ENCODE measurements at regions not wholly inside any gene's neighbourhood (a gene's known extent, or its start where the extent isn't known, plus 50 kb on each side); places are given as distances from the start of the nearest gene placed in this dataset.
A peak's percentile ranks its signal among the peaks of the same experiment; 100 is the strongest.
"Not testable (repeated sequence)": the region's sequence is repeated elsewhere in the genome, so short reads cannot be mapped to it uniquely, and the experiment has no call there.

DNA sequence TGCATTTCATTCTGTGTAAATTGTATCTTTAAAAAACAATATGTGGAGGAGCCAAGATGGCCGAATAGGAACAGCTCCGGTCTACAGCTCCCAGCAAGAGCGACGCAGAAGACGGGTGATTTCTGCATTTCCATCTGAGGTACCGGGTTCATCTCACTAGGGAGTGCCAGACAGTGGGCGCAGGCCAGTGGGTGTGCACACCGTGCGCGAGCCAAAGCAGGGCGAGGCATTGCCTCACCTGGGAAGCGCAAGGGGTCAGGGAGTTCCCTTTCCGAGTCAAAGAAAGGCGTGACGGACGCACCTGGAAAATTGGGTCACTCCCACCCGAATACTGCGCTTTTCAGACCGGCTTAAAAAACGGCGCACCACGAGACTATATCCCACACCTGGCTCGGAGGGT lies 75.0 kb upstream of the RGS1 start:
- H4K20me1 ChIP-seq (ENCODE audit: low read depth); H3K9ac ChIP-seq; H3K79me2 ChIP-seq (ENCODE audit: low read depth); H3K27me3 Mint-ChIP-seq (ENCODE audit: insufficient read depth, low read depth); DNase-seq (ENCODE audit: low spot score); H3K36me3 ChIP-seq; H3K4me3 Mint-ChIP-seq; H3K4me2 ChIP-seq; H3K27ac ChIP-seq; H3K36me3 Mint-ChIP-seq; H3K4me3 ChIP-seq; H3K4me1 ChIP-seq; H3K4me1 Mint-ChIP-seq; H3K9me3 ChIP-seq (ENCODE audit: low read depth); H3F3A ChIP-seq (ENCODE audit: low read depth); H3K27me3 ChIP-seq; H3K27ac Mint-ChIP-seq: not testable (repeated sequence)
- H3K9me3 Mint-ChIP-seq = peaks cover 14% of the 10 kb centered on the region
- peak overlapping the region; percentile 40 for H2AFZ ChIP-seq (replicated peaks)

DNA sequence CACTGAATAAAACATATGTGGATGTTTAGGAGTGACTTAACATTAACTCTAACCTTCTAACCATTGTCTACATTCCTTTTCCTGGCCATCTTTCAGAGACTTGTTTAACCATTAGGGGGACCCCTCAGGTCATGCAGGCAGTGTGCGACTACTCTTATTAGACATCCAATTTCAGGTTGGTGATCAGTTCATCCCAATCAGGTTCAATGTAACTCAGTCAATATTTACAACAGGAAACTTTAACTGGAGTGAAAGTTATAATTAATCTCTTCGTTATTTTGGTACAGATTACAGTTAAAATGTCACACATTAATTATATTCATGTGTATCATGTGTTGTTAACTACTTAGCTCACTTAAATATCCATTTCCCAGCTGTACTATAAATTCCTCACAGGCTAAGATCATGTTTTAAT lies 68.8 kb upstream of the RGS1 start:
- DNase-seq (ENCODE audit: low spot score) = peak; percentile 45
- no peak overlapping the region for H3K4me2 ChIP-seq
- no peaks in the 10 kb centered on the region for H3K9me3 ChIP-seq (ENCODE audit: low read depth)
- no peaks in the 10 kb centered on the region for H3K4me1 ChIP-seq
- TF ChIP-seq EZH2 (IDR thresholded peaks at IDR 0.05) = no peak
- TF ChIP-seq, protein P1, sequence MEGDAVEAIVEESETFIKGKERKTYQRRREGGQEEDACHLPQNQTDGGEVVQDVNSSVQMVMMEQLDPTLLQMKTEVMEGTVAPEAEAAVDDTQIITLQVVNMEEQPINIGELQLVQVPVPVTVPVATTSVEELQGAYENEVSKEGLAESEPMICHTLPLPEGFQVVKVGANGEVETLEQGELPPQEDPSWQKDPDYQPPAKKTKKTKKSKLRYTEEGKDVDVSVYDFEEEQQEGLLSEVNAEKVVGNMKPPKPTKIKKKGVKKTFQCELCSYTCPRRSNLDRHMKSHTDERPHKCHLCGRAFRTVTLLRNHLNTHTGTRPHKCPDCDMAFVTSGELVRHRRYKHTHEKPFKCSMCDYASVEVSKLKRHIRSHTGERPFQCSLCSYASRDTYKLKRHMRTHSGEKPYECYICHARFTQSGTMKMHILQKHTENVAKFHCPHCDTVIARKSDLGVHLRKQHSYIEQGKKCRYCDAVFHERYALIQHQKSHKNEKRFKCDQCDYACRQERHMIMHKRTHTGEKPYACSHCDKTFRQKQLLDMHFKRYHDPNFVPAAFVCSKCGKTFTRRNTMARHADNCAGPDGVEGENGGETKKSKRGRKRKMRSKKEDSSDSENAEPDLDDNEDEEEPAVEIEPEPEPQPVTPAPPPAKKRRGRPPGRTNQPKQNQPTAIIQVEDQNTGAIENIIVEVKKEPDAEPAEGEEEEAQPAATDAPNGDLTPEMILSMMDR (IDR thresholded peaks at IDR 0.05) = peak; percentile 55
- no peak for TF ChIP-seq EZH2phosphoT487 (IDR thresholded peaks at IDR 0.05)
- no peak overlapping the region for H3K4me3 ChIP-seq
- Mint-ChIP-seq H3K27me3 (ENCODE audit: insufficient read depth, low read depth) (no peaks in the 10 kb centered on the region), H3K27ac (no peak overlapping the region), H3K4me3 (no peak overlapping the region), H3K4me1 (peaks cover 2% of the 10 kb centered on the region), H3K36me3 (no peaks in the 10 kb centered on the region), H3K9me3 (no peaks in the 10 kb centered on the region)
- no peak overlapping the region for H3K9ac ChIP-seq
- no peak overlapping the region for H3K27ac ChIP-seq
- H3K36me3 ChIP-seq = no peaks in the 10 kb centered on the region
- no peaks in the 10 kb centered on the region for H3F3A ChIP-seq (ENCODE audit: low read depth)
- H3K27me3 ChIP-seq = no peaks in the 10 kb centered on the region
- no peaks in the 10 kb centered on the region for H3K79me2 ChIP-seq (ENCODE audit: low read depth)
- H4K20me1 ChIP-seq (ENCODE audit: low read depth) = no peaks in the 10 kb centered on the region
- H2AFZ ChIP-seq (replicated peaks) = no peak overlapping the region

DNA sequence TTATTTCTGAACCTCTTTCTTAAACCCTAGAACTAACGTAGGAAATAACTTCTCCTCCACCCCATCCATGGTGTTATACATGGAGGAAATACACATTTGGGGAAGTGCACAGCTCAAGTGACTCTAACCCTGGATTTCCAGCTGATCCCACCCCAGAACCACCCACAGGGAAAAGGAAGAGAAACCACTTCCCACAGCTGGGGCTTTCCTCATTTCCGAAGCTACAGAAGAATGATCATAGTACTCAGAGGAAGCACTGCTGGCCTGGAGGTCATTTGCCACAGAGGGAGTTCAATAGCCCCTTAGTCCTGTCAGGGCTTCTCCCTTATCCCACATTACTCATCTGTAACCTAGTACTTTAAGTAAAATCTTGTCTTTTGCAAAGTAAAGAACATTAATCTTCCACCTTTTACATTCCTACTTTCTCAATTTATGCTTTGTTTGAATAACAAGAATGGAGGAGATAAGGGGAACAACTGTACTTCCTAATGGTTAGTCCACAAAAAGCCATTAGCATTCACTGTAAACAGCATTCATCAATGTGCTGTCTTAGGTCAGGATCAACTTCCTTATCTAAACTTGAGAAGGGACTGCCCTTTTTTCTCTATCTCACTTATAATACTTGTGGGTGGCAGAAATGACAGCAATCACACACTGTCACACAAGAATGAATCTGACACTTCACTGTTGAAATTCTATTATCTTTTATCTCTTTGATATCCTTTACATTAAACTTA lies 63.0 kb upstream of the RGS1 start:
- H3K4me3 ChIP-seq = no peak overlapping the region
- no peaks in the 10 kb centered on the region for H3F3A ChIP-seq (ENCODE audit: low read depth)
- H3K4me1 Mint-ChIP-seq = peaks cover 38% of the 10 kb centered on the region
- H3K9me3 Mint-ChIP-seq = no peaks in the 10 kb centered on the region
- H3K9ac ChIP-seq = no peak overlapping the region
- peak overlapping the region; percentile 78 for H3K27ac Mint-ChIP-seq
- no peak overlapping the region for H3K4me3 Mint-ChIP-seq
- no peaks in the 10 kb centered on the region for H3K79me2 ChIP-seq (ENCODE audit: low read depth)
- H3K27me3 ChIP-seq = no peaks in the 10 kb centered on the region
- H3K4me2 ChIP-seq = no peak overlapping the region
- no peaks in the 10 kb centered on the region for H3K36me3 ChIP-seq
- no peaks in the 10 kb centered on the region for H3K36me3 Mint-ChIP-seq
- no peak for DNase-seq (ENCODE audit: low spot score)
- no peak overlapping the region for H2AFZ ChIP-seq (replicated peaks)
- TF ChIP-seq, protein P1 (IDR thresholded peaks at IDR 0.05) = no peak
- TF ChIP-seq EZH2 (IDR thresholded peaks at IDR 0.05) (no peak), EZH2phosphoT487 (IDR thresholded peaks at IDR 0.05) (no peak)
- H3K27ac ChIP-seq = no peak overlapping the region
- no peaks in the 10 kb centered on the region for H4K20me1 ChIP-seq (ENCODE audit: low read depth)
- no peaks in the 10 kb centered on the region for H3K9me3 ChIP-seq (ENCODE audit: low read depth)
- peaks cover 4% of the 10 kb centered on the region for H3K4me1 ChIP-seq
- H3K27me3 Mint-ChIP-seq (ENCODE audit: insufficient read depth, low read depth) = no peaks in the 10 kb centered on the region

- Histone ChIP-seq H4K20me1 (ENCODE audit: low read depth) (no peaks in the 10 kb centered on the region), H3K9me3 (ENCODE audit: low read depth) (no peaks in the 10 kb centered on the region), H3K79me2 (ENCODE audit: low read depth) (no peaks in the 10 kb centered on the region), H3K4me3 (no peak overlapping the region), H3F3A (ENCODE audit: low read depth) (no peaks in the 10 kb centered on the region), H3K4me1 (peaks cover 4% of the 10 kb centered on the region), H3K4me2 (no peak overlapping the region), H3K27ac (no peak overlapping the region), H3K9ac (no peak overlapping the region), H3K27me3 (no peaks in the 10 kb centered on the region), H3K36me3 (no peaks in the 10 kb centered on the region), H2AFZ (replicated peaks) (no peak overlapping the region)
- Mint-ChIP-seq H3K4me1 (peaks cover 40% of the 10 kb centered on the region), H3K4me3 (no peak overlapping the region), H3K27ac (no peak overlapping the region), H3K36me3 (no peaks in the 10 kb centered on the region), H3K9me3 (no peaks in the 10 kb centered on the region), H3K27me3 (ENCODE audit: insufficient read depth, low read depth) (no peaks in the 10 kb centered on the region)
- no peak for TF ChIP-seq EZH2 (IDR thresholded peaks at IDR 0.05)
- TF ChIP-seq, protein P1 (IDR thresholded peaks at IDR 0.05) = no peak
- no peak for TF ChIP-seq EZH2phosphoT487 (IDR thresholded peaks at IDR 0.05)
- no peak for DNase-seq (ENCODE audit: low spot score)
Measured at GRCh38 chr1:192513196-192513595, 62.4 kb upstream of the RGS1 start.
